ENCODE measurements at regions not wholly inside any gene's neighbourhood (a gene's known extent, or its start where the extent isn't known, plus 50 kb on each side); places are given as distances from the start of the nearest gene placed in this dataset.

GRCh38 chr3:22665528-22665927 is 537.6 kb upstream of the UBE2E2 start:
- ChIA-PET POLR2A (no interaction called here), CTCF (no interaction called here), RAD21 (ENCODE audit: low non-redundant PET in 1 of 2, low total read pairs in 2 of 2, uncharacterized antibody in 2 of 2, unreplicated experiment in 2 of 2) (no interaction called here)
- Histone ChIP-seq H3K9ac (ENCODE audit: low read length) (no peak overlapping the region), H2AFZ (ENCODE audit: low read depth, low read length, poor library complexity, severe bottlenecking) (no peak overlapping the region), H3K9me3 (ENCODE audit: control insufficient read depth in 1 of 2, insufficient read depth in 1 of 2, low read depth in 1 of 2, low read length in 2 of 2) (peaks cover 0 to 10% of the 10 kb centered on the region in 2 experiments; a peak in 1 of 4 replicates), H4K20me1 (ENCODE audit: insufficient read depth) (no peaks in the 10 kb centered on the region), H3K4me1 (ENCODE audit: control insufficient read depth in 1 of 2, insufficient read depth in 2 of 2, low read length in 2 of 2) (no peaks in the 10 kb centered on the region), H3K4me3 (replicated peaks in 1 of 2; ENCODE audit: low read depth in 1 of 2, low read length in 2 of 2) (no peak overlapping the region), H3K4me2 (ENCODE audit: low read length) (no peak overlapping the region), H3K9me2 (ENCODE audit: insufficient read depth) (no peaks in the 10 kb centered on the region), H3K79me2 (ENCODE audit: insufficient read depth, low read length) (no peaks in the 10 kb centered on the region), H3K36me3 (ENCODE audit: control insufficient read depth in 1 of 2, insufficient read depth in 2 of 2, low read length in 2 of 2) (no peaks in the 10 kb centered on the region), H3K27me3 (ENCODE audit: insufficient read depth, low read length) (no peaks in the 10 kb centered on the region), H3K27ac (ENCODE audit: low read depth, low read length) (no peak overlapping the region)
- no peak for DNase-seq (ENCODE audit: low read depth, low spot score)
- no TSS peak for BruUV-seq (replicated peaks)
- TF ChIP-seq FOSL1 (IDR thresholded peaks at IDR 0.05; ENCODE audit: low read depth), result no peak
- ATAC-seq, result no peak
- intact Hi-C loops (cut with micrococcal nuclease), result no loop called here

- no TSS peak for BruUV-seq (replicated peaks)
These were observed 536.4 kb upstream of the UBE2E2 start for GRCh38 chr3:22666736-22667135.

More at GRCh38 chr3:22666736-22667135, 536.4 kb upstream of the UBE2E2 start:
- H3K9ac ChIP-seq (ENCODE audit: low read length), result no peak overlapping the region
- H3K9me3 ChIP-seq (ENCODE audit: control insufficient read depth in 1 of 2, insufficient read depth in 1 of 2, low read depth in 1 of 2, low read length in 2 of 2), result peaks cover 0 to 10% of the 10 kb centered on the region in 2 experiments; a peak in 1 of 4 replicates
- no peaks in the 10 kb centered on the region for H3K9me2 ChIP-seq (ENCODE audit: insufficient read depth)
- intact Hi-C loops (cut with micrococcal nuclease), result no loop called here
- TF ChIP-seq CTCF (IDR thresholded peaks at IDR 0.05 in 2 of 3, conservative IDR thresholded peaks at IDR 0.05 in 1 of 3; ENCODE audit: borderline replicate concordance in 1 of 3, insufficient read depth in 1 of 3, low read depth in 2 of 3, low read length in 2 of 3) (no peak), CBX3 (IDR thresholded peaks at IDR 0.05; ENCODE audit: low read depth) (no peak), SRF (IDR thresholded peaks at IDR 0.05; ENCODE audit: low read depth) (no peak)
- CTCF ChIA-PET, result no interaction called here
- no peak for DNase-seq (ENCODE audit: low read depth, low spot score)
- H3K4me3 ChIP-seq (replicated peaks in 1 of 2; ENCODE audit: low read depth in 1 of 2, low read length in 2 of 2), result no peak overlapping the region
- H3K27me3 ChIP-seq (ENCODE audit: insufficient read depth, low read length), result no peaks in the 10 kb centered on the region
- H3K4me2 ChIP-seq (ENCODE audit: low read length), result no peak overlapping the region
- H3K27ac ChIP-seq (ENCODE audit: low read depth, low read length), result no peak overlapping the region
- no peaks in the 10 kb centered on the region for H3K79me2 ChIP-seq (ENCODE audit: insufficient read depth, low read length)
- no peaks in the 10 kb centered on the region; the same call in 1 of the 2 replicates for H4K20me1 ChIP-seq (ENCODE audit: insufficient read depth)
- RAD21 ChIA-PET (ENCODE audit: low non-redundant PET in 1 of 2, low total read pairs in 2 of 2, uncharacterized antibody in 2 of 2, unreplicated experiment in 2 of 2), result no interaction called here
- no peak overlapping the region for H2AFZ ChIP-seq (ENCODE audit: low read depth, low read length, poor library complexity, severe bottlenecking)
- POLR2A ChIA-PET, result no interaction called here
- no peaks in the 10 kb centered on the region for H3K4me1 ChIP-seq (ENCODE audit: control insufficient read depth in 1 of 2, insufficient read depth in 2 of 2, low read length in 2 of 2)
- no peaks in the 10 kb centered on the region for H3K36me3 ChIP-seq (ENCODE audit: control insufficient read depth in 1 of 2, insufficient read depth in 2 of 2, low read length in 2 of 2)
- no peak for ATAC-seq
